NCI-H1105 treated with DMSO at 0.1 percent for 48 hours (cell line): ENCODE measurements at regions not wholly inside any gene's neighbourhood (a gene's known extent, or its start where the extent isn't known, plus 50 kb on each side); places are given as distances from the start of the nearest gene placed in this dataset.
"Not testable (repeated sequence)": the region's sequence is repeated elsewhere in the genome, so short reads cannot be mapped to it uniquely, and the experiment has no call there.

Experiments
- DNase-seq: peaks from one replicate; lab custom pipeline; 2025; lab: John Stamatoyannopoulos, UW

DNA sequence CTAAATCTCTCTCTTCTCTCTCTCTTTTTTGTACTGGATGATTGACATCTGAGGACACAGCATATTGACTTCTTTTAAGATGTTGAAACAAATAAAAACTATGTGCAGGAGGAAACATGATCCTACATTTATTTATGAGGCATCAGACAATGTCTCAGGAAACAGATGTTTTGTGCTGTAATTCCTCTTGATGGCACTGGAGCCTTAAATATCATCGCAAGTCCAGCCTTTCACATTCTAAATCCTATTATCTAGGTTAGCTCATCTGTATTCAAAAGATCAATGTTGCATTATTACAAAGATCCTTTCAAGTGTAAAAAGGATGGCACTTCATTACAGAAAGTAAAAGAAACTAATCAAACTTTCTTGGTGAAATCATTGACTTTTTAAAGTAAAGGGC lies 63.9 kb downstream of the MAT2B start:
- DNase-seq = no peak

DNA sequence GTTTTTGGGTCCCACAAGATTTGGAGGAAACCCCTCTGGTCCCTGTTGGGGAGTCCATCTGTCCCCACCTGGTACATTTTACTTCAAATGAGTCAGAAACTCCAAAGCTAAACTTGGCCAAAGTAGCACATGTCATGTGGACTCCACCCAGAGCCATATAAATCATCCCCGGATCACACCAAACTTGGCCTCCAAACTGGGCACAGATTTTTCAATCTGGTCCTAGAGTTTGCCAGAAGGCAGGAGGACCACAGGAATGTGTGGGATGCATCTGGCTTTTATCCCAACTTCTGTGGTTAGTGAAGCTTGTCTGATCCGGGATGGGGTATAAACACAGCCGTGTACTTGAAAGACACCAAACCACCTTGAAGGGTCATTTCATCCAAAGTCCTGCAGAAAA lies 66.3 kb downstream of the MAT2B start:
- DNase-seq = no peak

GRCh38 chr5:163574472-163575440 lies 69.3 kb downstream of the MAT2B start:
- no peak for DNase-seq

GRCh38 chr5:163578652-163579051 lies 73.2 kb downstream of the MAT2B start:
- no peak for DNase-seq

DNA sequence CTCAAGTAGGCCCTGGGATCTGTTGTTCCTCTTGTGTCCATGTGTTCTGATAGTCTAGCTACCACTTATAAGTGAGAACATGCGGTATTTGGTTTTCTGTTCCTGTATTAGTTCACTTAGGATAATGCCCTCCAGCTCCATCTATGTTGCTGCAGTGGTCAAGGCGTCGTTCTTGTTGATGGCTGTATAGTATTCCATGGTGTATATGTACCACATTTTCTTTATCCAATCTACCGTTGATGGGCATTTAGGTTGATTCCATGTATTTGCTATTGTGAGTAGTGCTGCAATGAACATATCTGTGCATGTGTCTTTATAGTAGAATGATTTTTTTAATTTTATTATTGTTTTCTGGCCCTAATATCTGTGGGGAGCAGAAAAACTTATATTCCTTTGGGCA lies 74.3 kb downstream of the MAT2B start:
- DNase-seq = no peak

- no peak for DNase-seq
These were observed 75.1 kb downstream of the MAT2B start for GRCh38 chr5:163580516-163580915.

- DNase-seq = not testable (repeated sequence)
These were observed 78.2 kb downstream of the MAT2B start for GRCh38 chr5:163583491-163584153.

DNA sequence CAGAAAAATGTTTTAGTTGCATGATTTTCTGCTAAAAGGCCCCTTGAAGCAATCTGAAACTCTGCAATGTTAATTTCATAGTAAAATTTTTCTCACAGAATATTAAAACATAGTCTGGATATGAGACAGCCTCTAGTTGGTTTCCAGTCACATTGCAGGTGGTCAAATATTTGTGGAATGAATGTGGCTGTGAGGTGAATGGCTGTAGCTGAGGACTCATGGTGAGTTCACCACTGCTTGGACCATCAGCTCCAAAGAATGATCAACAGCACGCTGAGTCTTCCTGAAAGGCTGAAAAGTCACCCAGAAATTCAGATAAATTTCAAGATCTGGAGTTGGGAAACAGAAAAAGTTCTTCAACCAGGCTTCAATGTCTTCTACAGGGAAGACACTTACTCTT lies 79.8 kb downstream of the MAT2B start:
- no peak for DNase-seq

- no peak for DNase-seq
These were observed 81.1 kb downstream of the MAT2B start for GRCh38 chr5:163586531-163586956.

- no peak for DNase-seq
These were observed 89.5 kb downstream of the MAT2B start for GRCh38 chr5:163594951-163595350.

- no peak for DNase-seq
These were observed 90.7 kb downstream of the MAT2B start for GRCh38 chr5:163595932-163596607.

DNA sequence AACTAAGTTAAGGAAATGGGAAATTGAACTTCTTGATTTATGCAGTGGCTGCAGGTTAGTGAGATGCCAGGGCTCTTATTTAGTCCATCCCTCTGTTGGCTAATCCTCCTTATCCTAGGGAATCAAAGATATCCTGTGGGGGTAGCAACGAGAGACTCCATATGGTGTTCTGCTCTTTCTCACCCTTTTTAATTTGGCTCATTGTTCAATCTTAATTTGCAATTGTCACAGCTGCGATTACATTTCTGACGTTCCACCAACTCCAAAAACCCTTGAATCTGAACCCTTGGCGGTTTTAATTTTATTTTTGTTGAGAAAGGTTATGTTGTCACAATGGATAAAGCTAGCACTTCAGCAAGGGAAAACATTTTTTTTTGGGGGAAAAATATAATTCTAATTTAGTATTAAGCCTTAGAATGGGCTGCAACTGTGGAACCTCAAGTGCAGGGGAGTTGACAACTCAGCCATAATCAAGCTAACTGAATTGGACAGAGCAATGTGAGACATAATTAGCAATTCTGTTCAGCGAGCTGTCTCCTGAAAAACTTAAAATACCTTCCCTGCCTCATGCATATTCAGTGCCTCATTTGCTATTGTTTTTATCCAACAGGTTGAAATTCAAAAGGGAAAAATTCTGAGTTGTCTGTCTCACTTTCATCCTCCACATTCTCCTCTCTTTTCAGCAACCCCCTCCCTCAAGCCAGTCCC lies 91.3 kb downstream of the MAT2B start:
- DNase-seq = no peak

DNA sequence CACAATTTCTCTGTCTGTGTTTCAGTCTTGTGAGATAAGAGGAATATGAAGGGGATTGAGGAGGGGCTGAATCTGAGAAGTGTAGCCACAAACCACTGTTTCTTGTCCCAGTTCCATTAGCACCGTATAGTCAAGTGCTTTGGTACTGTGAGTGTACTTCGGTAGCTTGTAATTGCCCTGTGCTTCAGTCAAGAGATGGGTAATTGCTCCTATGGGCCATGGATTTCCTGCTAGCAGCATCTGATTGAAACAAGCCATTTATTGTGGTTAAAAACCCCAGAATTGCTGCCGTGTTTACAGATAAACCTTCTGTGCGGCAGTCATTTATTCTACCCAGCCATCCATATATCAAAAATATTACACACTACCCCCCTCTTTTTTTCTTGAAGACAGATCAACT lies 98.6 kb downstream of the MAT2B start:
- DNase-seq = peak; percentile 23

DNA sequence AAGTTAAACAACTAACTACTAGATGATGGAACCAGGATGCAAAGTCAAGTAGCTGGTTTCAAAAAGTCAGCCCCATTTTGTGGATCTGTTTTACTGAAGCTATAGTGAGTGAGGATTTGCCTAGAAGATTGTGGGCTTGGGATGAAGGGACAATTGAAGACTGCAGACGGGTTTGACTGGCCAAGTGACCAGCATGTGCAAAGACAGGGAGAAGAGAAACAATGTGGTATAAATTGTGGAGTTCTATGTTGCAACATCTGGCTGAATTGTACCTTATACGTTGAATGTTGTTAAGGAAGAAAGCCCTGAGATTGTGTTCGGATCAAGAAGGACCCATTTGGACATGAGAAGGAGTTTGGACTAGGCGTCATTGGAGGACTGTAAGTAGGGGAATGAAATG lies 101.8 kb downstream of the MAT2B start:
- no peak for DNase-seq

DNA sequence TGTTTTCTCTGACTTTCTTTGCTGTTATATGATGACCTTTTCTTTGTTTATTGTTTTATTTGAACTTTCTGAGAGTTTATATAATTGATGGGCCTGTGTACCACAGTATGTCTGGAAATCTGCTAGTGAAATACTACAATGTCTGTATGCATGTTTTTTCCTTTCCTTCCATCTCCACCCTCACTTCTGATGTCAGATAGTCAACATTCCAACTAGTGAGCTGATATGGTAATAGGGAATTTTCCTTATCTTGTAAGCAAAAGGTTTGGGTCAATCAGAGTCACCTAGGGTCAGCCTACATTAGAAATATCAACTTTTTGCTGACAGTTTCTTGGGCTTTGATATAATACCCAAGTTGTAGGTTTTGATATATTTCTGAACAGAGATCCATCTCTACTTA lies 103.2 kb downstream of the MAT2B start:
- no peak for DNase-seq

DNA sequence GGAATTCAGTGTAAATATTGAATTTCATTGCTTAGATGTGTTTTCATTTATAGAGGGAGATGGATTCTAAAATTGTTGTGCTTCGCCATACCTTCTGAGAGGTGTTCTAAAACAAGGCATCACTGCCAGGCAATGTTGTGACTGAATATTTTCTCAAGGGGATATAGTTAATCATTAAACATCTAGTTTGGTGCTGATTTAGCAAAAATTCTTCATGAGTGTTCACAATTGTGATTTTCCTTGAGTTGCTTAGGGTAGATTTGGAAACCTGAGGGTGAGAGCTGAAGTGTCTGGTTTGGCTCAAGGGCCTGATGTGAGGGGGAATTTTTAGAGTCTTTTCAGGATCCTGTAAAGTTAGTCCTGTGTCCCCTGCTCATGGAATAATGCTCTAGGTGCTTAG lies 104.5 kb downstream of the MAT2B start:
- DNase-seq = no peak

DNA sequence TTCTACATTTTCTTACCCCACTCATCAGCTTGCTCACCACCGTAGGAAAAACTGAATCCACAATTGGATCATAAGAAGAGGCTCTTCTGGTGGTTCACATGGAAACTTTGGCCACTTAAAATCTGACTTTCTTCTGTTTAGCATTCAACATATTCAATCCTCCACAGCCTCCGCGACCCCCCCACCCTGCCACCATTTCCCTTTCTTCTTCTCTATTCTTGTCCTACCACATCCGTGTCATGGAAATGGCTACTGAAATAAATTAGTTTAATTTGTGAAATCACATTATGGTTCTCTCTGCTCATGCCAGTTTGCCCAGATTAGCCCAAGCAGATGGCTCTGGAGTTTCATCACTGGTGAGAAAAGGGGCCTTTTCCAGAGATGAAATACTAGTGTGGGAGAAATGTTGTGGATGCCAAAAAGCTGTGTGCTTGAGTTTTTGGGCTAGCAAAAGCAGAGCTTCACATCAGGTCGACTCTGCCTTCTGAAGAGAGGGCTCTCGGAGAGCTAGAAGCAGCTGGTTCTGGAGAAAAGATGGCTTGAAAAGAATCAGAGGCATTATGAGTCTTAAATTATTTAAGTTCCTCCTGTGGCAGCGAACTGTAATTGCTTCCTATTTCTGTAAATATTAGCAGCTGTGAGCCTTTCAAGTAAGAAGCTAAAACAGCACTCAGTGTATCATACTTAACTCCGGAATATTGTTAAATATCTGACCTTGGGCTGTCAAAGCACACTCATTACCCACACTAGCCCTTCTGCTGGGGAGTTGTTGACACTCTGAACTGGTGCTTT lies 107.1 kb downstream of the MAT2B start:
- DNase-seq = no peak

DNA sequence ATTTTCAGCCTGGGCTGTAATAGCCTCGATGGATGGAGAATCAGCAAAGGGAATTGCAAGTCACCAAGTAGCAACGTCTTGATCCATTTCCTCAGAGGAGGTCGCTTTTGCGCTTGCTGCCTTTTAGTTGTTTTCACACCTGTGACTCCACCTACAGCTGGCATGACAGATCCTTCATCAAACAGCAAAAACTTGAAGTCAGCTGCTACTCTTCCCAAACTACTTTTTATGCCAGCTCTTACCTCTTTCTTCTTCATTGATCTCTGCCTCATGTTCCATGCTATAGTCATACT lies 107.7 kb downstream of the MAT2B start:
- DNase-seq = no peak

GRCh38 chr5:163614787-163615186 lies 109.4 kb downstream of the MAT2B start:
- DNase-seq = no peak

DNA sequence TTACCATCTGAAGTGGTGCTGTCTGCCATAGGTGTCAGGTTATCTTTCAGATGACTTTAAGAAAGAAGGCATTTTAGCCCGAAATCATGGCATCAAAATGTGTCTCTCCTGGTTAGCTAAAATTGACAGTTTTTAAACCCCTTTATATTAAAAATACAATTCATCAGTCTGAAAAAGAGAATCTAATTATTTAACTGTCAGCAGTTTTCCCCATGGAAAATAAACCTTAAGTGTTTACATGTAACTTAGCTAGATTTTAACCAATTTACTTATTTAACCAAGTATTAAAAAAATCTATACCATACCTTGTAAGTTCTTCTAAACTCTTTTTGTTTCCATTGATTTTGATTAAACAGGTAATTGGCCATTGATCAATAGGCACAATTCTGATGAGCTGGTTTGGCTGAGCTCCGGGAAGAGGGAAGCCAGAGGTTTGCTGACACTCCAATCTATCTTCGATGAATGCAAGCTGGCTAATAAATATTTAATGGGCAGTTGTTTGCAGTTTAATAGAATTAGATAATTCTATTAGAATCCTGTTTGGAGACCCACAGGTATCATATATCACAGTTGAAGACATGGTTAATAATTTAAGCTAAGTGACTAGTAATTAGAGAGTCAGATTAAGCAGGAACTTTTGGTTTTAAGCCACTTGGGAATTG lies 114.0 kb downstream of the MAT2B start:
- DNase-seq = no peak

DNA sequence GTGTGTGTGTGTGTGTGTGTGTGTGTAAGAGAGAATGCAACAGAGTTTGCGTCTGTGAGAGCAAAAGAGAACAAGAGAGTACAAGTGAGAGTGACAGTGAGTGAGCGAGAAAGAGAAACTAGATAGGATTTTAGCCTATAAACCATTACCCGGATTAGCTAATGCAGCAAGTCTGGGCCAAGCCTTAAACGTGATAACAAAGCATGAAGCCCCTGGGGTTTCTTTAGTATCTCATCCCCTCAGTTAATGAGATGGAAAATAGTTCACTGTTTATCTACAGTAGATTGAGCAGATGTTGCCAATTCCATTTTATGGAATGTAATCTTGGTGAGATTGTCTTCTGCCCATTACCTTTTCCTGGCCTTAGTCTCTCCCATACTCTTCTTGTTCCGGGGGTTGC lies 114.5 kb downstream of the MAT2B start:
- DNase-seq = no peak
